Islet of Langerhans (tissue), 1 donor: ENCODE measurements at regions not wholly inside any gene's neighbourhood (a gene's known extent, or its start where the extent isn't known, plus 50 kb on each side); places are given as distances from the start of the nearest gene placed in this dataset.

ENCODE experiments used
- FAIRE-seq: peaks from one replicate; lab custom pipeline; 2011; peaks lifted over from hg19 to GRCh38; lab: Jason Lieb, UNC

GRCh38 chr4:92112805-92113204, 191.0 kb upstream of the GRID2 start:
- FAIRE-seq, result no peak

GRCh38 chr4:92120810-92121498, 182.8 kb upstream of the GRID2 start:
- no peak for FAIRE-seq

GRCh38 chr4:92122911-92123310, 180.9 kb upstream of the GRID2 start:
- FAIRE-seq, result no peak

GRCh38 chr4:92128676-92129075, 175.1 kb upstream of the GRID2 start:
- FAIRE-seq, result no peak

- FAIRE-seq, result no peak
These were observed 174.3 kb upstream of the GRID2 start for GRCh38 chr4:92129408-92129994.

- no peak for FAIRE-seq
These were observed 167.3 kb upstream of the GRID2 start for GRCh38 chr4:92136434-92136833.

- no peak for FAIRE-seq
These were observed 140.4 kb upstream of the GRID2 start for GRCh38 chr4:92163348-92163747.

GRCh38 chr4:92170340-92170739, 133.4 kb upstream of the GRID2 start:
- no peak for FAIRE-seq

GRCh38 chr4:92172203-92172602, 131.6 kb upstream of the GRID2 start:
- no peak for FAIRE-seq

- no peak for FAIRE-seq
These were observed 128.5 kb upstream of the GRID2 start for GRCh38 chr4:92175250-92175649.

GRCh38 chr4:92182006-92182735, 121.6 kb upstream of the GRID2 start:
- FAIRE-seq, result no peak

GRCh38 chr4:92182736-92183407, 120.9 kb upstream of the GRID2 start:
- no peak for FAIRE-seq

- FAIRE-seq, result no peak
These were observed 119.9 kb upstream of the GRID2 start for GRCh38 chr4:92183825-92184224.

- no peak for FAIRE-seq
These were observed 119.2 kb upstream of the GRID2 start for GRCh38 chr4:92184566-92184965.

GRCh38 chr4:92186239-92186638, 117.5 kb upstream of the GRID2 start:
- FAIRE-seq, result no peak

GRCh38 chr4:92189146-92189545, 114.6 kb upstream of the GRID2 start:
- no peak for FAIRE-seq

GRCh38 chr4:92198711-92199110, 105.1 kb upstream of the GRID2 start:
- no peak for FAIRE-seq

- no peak for FAIRE-seq
These were observed 104.6 kb upstream of the GRID2 start for GRCh38 chr4:92199135-92199534.

GRCh38 chr4:92210906-92211305, 92.9 kb upstream of the GRID2 start:
- no peak for FAIRE-seq

- FAIRE-seq, result no peak
These were observed 88.3 kb upstream of the GRID2 start for GRCh38 chr4:92215476-92215875.

GRCh38 chr4:92231511-92231910, 72.3 kb upstream of the GRID2 start:
- FAIRE-seq, result no peak

- FAIRE-seq, result no peak
These were observed 71.2 kb upstream of the GRID2 start for GRCh38 chr4:92232566-92232965.
